C4-2B (cell line): ENCODE measurements at regions not wholly inside any gene's neighbourhood (a gene's known extent, or its start where the extent isn't known, plus 50 kb on each side); places are given as distances from the start of the nearest gene placed in this dataset.

Experiments used
- CTCF ChIP-seq: fragments of 450-650 bp; conservative IDR thresholded peaks from 2 replicates; pipeline ENCODE4 v1.5.1; 2017; ENCODE audit warnings: mild to moderate bottlenecking
- ZFX ChIP-seq: fragments of 450-650 bp; IDR thresholded peaks from 2 replicates; pipeline ENCODE4 v1.6.1; 2017

- no peak for TF ChIP-seq CTCF
- no peak for TF ChIP-seq ZFX
Measured at GRCh38 chr19:28744014-28744413, 468.9 kb downstream of the UQCRFS1 start.
